ENCODE measurements at regions not wholly inside any gene's neighbourhood (a gene's known extent, or its start where the extent isn't known, plus 50 kb on each side); places are given as distances from the start of the nearest gene placed in this dataset.

DNA sequence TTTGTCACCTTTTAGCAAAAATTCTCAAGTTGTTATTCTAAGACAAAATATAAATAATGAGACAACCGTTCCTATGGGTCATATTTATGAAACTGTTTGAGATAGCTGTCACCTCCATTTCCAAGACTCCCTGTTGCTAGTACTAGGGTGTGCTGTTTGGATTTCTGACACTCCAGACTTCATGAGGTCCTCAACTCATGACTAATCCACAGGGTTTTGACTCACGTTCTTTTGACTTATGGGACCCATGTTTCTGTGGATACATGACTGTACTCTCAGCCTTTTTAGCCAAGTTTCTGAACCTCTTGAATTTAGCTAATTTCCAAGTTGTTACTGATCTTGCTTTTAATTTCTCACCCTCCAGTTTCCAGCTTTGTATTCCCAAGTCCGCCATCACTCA, 178.7 kb upstream of the FAM98A start:
- H3K79me2 ChIP-seq (ENCODE audit: control insufficient read depth, low read length) = no peaks in the 10 kb centered on the region; the same call in 1 of the 2 replicates
- H3K27me3 ChIP-seq (ENCODE audit: control insufficient read depth, low read length) = no peaks in the 10 kb centered on the region
- peaks cover 15% of the 10 kb centered on the region for H3K4me1 ChIP-seq (ENCODE audit: control insufficient read depth, low read length)
- no peak overlapping the region for H3K4me2 ChIP-seq (ENCODE audit: low read length)
- no peaks in the 10 kb centered on the region for H3F3A ChIP-seq (ENCODE audit: control insufficient read depth, insufficient read depth)
- no peaks in the 10 kb centered on the region for H3K9me2 ChIP-seq (replicated peaks; ENCODE audit: control insufficient read depth, low read length)
- no peaks in the 10 kb centered on the region for H4K20me1 ChIP-seq (ENCODE audit: control insufficient read depth, insufficient read depth, low read depth, low read length)
- no peak overlapping the region for H3K27ac ChIP-seq (ENCODE audit: low read depth, low read length)
- TF ChIP-seq, protein P1, sequence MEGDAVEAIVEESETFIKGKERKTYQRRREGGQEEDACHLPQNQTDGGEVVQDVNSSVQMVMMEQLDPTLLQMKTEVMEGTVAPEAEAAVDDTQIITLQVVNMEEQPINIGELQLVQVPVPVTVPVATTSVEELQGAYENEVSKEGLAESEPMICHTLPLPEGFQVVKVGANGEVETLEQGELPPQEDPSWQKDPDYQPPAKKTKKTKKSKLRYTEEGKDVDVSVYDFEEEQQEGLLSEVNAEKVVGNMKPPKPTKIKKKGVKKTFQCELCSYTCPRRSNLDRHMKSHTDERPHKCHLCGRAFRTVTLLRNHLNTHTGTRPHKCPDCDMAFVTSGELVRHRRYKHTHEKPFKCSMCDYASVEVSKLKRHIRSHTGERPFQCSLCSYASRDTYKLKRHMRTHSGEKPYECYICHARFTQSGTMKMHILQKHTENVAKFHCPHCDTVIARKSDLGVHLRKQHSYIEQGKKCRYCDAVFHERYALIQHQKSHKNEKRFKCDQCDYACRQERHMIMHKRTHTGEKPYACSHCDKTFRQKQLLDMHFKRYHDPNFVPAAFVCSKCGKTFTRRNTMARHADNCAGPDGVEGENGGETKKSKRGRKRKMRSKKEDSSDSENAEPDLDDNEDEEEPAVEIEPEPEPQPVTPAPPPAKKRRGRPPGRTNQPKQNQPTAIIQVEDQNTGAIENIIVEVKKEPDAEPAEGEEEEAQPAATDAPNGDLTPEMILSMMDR (IDR thresholded peaks at IDR 0.05; ENCODE audit: low read depth, low read length, poor library complexity, severe bottlenecking) = no peak
- TF ChIP-seq EZH2phosphoT487 (IDR thresholded peaks at IDR 0.05; ENCODE audit: borderline replicate concordance, low read length) = no peak
- H3K36me3 ChIP-seq (ENCODE audit: control insufficient read depth, low read length) = no peaks in the 10 kb centered on the region
- no peak overlapping the region for H3K4me3 ChIP-seq (ENCODE audit: low read length)
- H3K9me3 ChIP-seq (ENCODE audit: control insufficient read depth, insufficient read depth, low read length) = no peaks in the 10 kb centered on the region

DNA sequence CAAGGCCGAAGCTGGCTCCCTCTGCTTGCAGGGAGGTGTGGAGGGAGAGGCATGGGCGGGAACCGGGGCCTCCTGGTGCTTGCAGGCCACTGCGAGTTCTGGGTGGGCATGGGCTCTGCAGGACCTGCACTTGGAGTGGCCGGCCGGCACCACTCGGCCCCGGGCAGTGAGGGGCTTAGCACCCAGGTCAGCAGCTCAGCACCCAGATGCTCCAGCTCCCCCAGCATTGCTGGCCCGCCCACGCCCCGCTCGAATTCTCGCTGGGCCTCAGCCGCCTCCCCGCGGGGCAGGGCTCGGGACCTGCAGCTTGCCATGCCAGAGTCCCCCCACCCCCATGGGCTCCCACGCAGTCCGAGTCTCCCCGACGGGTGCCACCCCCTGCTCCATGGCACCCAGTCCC, 176.2 kb upstream of the FAM98A start:
- no peaks in the 10 kb centered on the region for H3K9me3 ChIP-seq (ENCODE audit: control insufficient read depth, insufficient read depth, low read length)
- no peaks in the 10 kb centered on the region for H4K20me1 ChIP-seq (ENCODE audit: control insufficient read depth, insufficient read depth, low read depth, low read length)
- no peaks in the 10 kb centered on the region for H3K9me2 ChIP-seq (replicated peaks; ENCODE audit: control insufficient read depth, low read length)
- H3F3A ChIP-seq (ENCODE audit: control insufficient read depth, insufficient read depth) = no peaks in the 10 kb centered on the region
- H3K79me2 ChIP-seq (ENCODE audit: control insufficient read depth, low read length) = peaks cover 3% of the 10 kb centered on the region; the same call in 1 of the 2 replicates
- TF ChIP-seq EZH2phosphoT487 (IDR thresholded peaks at IDR 0.05; ENCODE audit: borderline replicate concordance, low read length) = no peak
- TF ChIP-seq, protein P1 (IDR thresholded peaks at IDR 0.05; ENCODE audit: low read depth, low read length, poor library complexity, severe bottlenecking) = no peak
- H3K4me3 ChIP-seq (ENCODE audit: low read length) = no peak overlapping the region
- no peaks in the 10 kb centered on the region for H3K4me1 ChIP-seq (ENCODE audit: control insufficient read depth, low read length)
- no peaks in the 10 kb centered on the region for H3K36me3 ChIP-seq (ENCODE audit: control insufficient read depth, low read length)
- no peaks in the 10 kb centered on the region for H3K27me3 ChIP-seq (ENCODE audit: control insufficient read depth, low read length)
- no peak overlapping the region for H3K4me2 ChIP-seq (ENCODE audit: low read length)
- H3K27ac ChIP-seq (ENCODE audit: low read depth, low read length) = no peak overlapping the region

DNA sequence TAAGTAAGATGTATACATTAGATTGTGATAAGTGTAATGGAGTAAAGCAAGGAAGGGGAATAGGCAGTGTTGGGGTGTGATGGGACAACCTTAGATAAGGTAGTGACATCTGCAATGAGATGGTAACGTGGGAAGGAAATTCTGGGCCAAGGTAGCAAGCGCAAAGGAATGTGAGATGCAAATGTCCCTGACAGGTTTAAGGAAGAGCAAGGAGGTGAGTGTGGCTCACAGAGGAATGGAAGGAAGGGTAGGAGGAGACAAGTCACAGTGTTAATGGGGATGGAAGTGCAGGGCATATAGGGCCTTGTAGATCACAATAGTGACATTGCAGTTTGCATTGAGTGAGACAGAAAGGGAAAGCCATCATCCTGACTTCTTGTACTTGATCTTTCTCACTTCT, 170.9 kb upstream of the FAM98A start:
- Histone ChIP-seq H3K4me2 (ENCODE audit: low read length) (no peak overlapping the region), H3K9me2 (replicated peaks; ENCODE audit: control insufficient read depth, low read length) (no peaks in the 10 kb centered on the region), H3K79me2 (ENCODE audit: control insufficient read depth, low read length) (peaks cover 3% of the 10 kb centered on the region; the same call in 1 of the 2 replicates), H3K27ac (ENCODE audit: low read depth, low read length) (no peak overlapping the region), H3F3A (ENCODE audit: control insufficient read depth, insufficient read depth) (no peaks in the 10 kb centered on the region), H3K27me3 (ENCODE audit: control insufficient read depth, low read length) (no peaks in the 10 kb centered on the region), H3K9me3 (ENCODE audit: control insufficient read depth, insufficient read depth, low read length) (no peaks in the 10 kb centered on the region), H4K20me1 (ENCODE audit: control insufficient read depth, insufficient read depth, low read depth, low read length) (no peaks in the 10 kb centered on the region), H3K36me3 (ENCODE audit: control insufficient read depth, low read length) (no peaks in the 10 kb centered on the region), H3K4me3 (ENCODE audit: low read length) (no peak overlapping the region), H3K4me1 (ENCODE audit: control insufficient read depth, low read length) (no peaks in the 10 kb centered on the region)
- no peak for TF ChIP-seq EZH2phosphoT487 (IDR thresholded peaks at IDR 0.05; ENCODE audit: borderline replicate concordance, low read length)
- TF ChIP-seq, protein P1 (IDR thresholded peaks at IDR 0.05; ENCODE audit: low read depth, low read length, poor library complexity, severe bottlenecking) = no peak
